H9 (cell line): ENCODE measurements at regions not wholly inside any gene's neighbourhood (a gene's known extent, or its start where the extent isn't known, plus 50 kb on each side); places are given as distances from the start of the nearest gene placed in this dataset.

Experiments
- DNase-seq: peaks from one replicate; pipeline ENCODE4 v3.0.0-alpha.2; 2017
- H2AFZ ChIP-seq: one replicate; pipeline ENCODE4 v1.6.1; 2013; ENCODE audit warnings: mild to moderate bottlenecking, low read length, control low read depth, moderate library complexity
- H2AK5ac ChIP-seq: 2 replicates; pipeline ENCODE4 v1.6.1; 2013; ENCODE audit warnings: low read length, control low read depth, mixed read lengths; ENCODE audit not compliant: insufficient read length
- H2BK120ac ChIP-seq: one replicate; pipeline ENCODE4 v1.6.1; 2013; ENCODE audit warnings: low read depth, mild to moderate bottlenecking, low read length, control low read depth, inconsistent platforms; ENCODE audit not compliant: poor library complexity, severe bottlenecking
- H2BK12ac ChIP-seq: 2 replicates; pipeline ENCODE4 v1.6.1; 2013; ENCODE audit warnings: low read length, control low read depth, mixed read lengths, low read depth; ENCODE audit not compliant: insufficient read length
- H2BK15ac ChIP-seq: 2 replicates; pipeline ENCODE4 v1.6.1; 2013; ENCODE audit warnings: low read depth, low read length, control low read depth
- H2BK20ac ChIP-seq: one replicate; pipeline ENCODE4 v1.6.1; 2013; ENCODE audit warnings: low read depth, mild to moderate bottlenecking, low read length, control low read depth, inconsistent platforms; ENCODE audit not compliant: poor library complexity, severe bottlenecking
- H2BK5ac ChIP-seq: 2 replicates; pipeline ENCODE4 v1.6.1; 2013; ENCODE audit warnings: low read length, control low read depth, mixed read lengths; ENCODE audit not compliant: insufficient read length
- H3K14ac ChIP-seq: 2 replicates; pipeline ENCODE4 v1.6.1; 2013; ENCODE audit warnings: low read length, control low read depth; ENCODE audit not compliant: insufficient read depth
- H3K18ac ChIP-seq: 2 replicates; pipeline ENCODE4 v1.6.1; 2013; ENCODE audit warnings: low read depth, mild to moderate bottlenecking, mixed read lengths, low read length, control low read depth; ENCODE audit not compliant: insufficient read length
- H3K23ac ChIP-seq: 2 replicates; pipeline ENCODE4 v1.6.1; 2013; ENCODE audit warnings: low read length, control low read depth, mixed read lengths, low read depth; ENCODE audit not compliant: insufficient read length
- H3K23me2 ChIP-seq: 2 replicates; pipeline ENCODE4 v1.6.1; 2013; ENCODE audit warnings: low read depth, mild to moderate bottlenecking, mixed read lengths, low read length, control low read depth; ENCODE audit not compliant: insufficient read length, poor library complexity, severe bottlenecking
- H3K27ac ChIP-seq: 2 replicates; pipeline ENCODE4 v1.5.1; 2013; ENCODE audit warnings: low read length, control low read depth, mixed read lengths, low read depth; ENCODE audit not compliant: insufficient read length
- H3K27me3 ChIP-seq: 2 replicates; pipeline ENCODE4 v1.6.1; 2013; ENCODE audit warnings: low read length, control low read depth, inconsistent platforms; ENCODE audit not compliant: insufficient read depth
- H3K4ac ChIP-seq: 2 replicates; pipeline ENCODE4 v1.6.1; 2013; ENCODE audit warnings: low read depth, mild to moderate bottlenecking, control low read depth, inconsistent platforms, low read length, moderate library complexity
- H3K4me1 ChIP-seq: 2 replicates; pipeline ENCODE4 v1.6.1; 2013; ENCODE audit warnings: low read length, control low read depth, inconsistent platforms; ENCODE audit not compliant: insufficient read depth
- H3K4me2 ChIP-seq: 2 replicates; pipeline ENCODE4 v1.6.1; 2013; ENCODE audit warnings: low read length, control low read depth, mixed read lengths; ENCODE audit not compliant: insufficient read length, insufficient read depth
- H3K56ac ChIP-seq: 2 replicates; pipeline ENCODE4 v1.6.1; 2013; ENCODE audit warnings: low read depth, mild to moderate bottlenecking, mixed read lengths, low read length, control low read depth; ENCODE audit not compliant: insufficient read length
- H3K79me1 ChIP-seq: 2 replicates; pipeline ENCODE4 v1.6.1; 2013; ENCODE audit warnings: low read depth, mild to moderate bottlenecking, moderate library complexity, low read length, control low read depth, inconsistent platforms; ENCODE audit not compliant: insufficient read depth, poor library complexity, severe bottlenecking
- H3K79me2 ChIP-seq: 2 replicates; pipeline ENCODE4 v1.6.1; 2013; ENCODE audit warnings: low read length, control low read depth, inconsistent platforms; ENCODE audit not compliant: insufficient read depth
- H3K9ac ChIP-seq: 2 replicates; pipeline ENCODE4 v1.6.1; 2013; ENCODE audit warnings: low read length, control low read depth, mixed read lengths; ENCODE audit not compliant: insufficient read length; ENCODE audit errors: extremely low read depth
- H3K9me3 ChIP-seq: one replicate; pipeline ENCODE4 v1.6.1; 2013; ENCODE audit warnings: low read depth, low read length, inconsistent platforms; ENCODE audit not compliant: control insufficient read depth
- H3T11ph ChIP-seq: one replicate; pipeline ENCODE4 v1.6.1; 2013; ENCODE audit warnings: mild to moderate bottlenecking, low read length, control low read depth, inconsistent platforms
- H4K20me1 ChIP-seq: one replicate; pipeline ENCODE4 v1.6.1; 2013; ENCODE audit not compliant: control insufficient read depth, insufficient read length, insufficient read depth
- H4K5ac ChIP-seq: 2 replicates; pipeline ENCODE4 v1.6.1; 2013; ENCODE audit warnings: low read depth, mild to moderate bottlenecking, mixed read lengths, low read length, control low read depth; ENCODE audit not compliant: insufficient read length
- H4K8ac ChIP-seq: replicated peaks from 2 replicates; pipeline ENCODE4 v1.6.1; 2013; ENCODE audit warnings: low read length, control low read depth, mixed read lengths, low read depth; ENCODE audit not compliant: insufficient read length
- H4K91ac ChIP-seq: 2 replicates; pipeline ENCODE4 v1.6.1; 2013; ENCODE audit warnings: low read depth, mild to moderate bottlenecking, moderate library complexity, mixed read lengths, low read length, control low read depth; ENCODE audit not compliant: insufficient read length
- H3K27ac Mint-ChIP-seq, 3 experiments: 2 replicates in 2 of 3; 3 replicates in 1 of 3; pipeline ENCODE4 v1.8.0; 2020 to 2021; ENCODE audit warnings: mixed read lengths in 3 of 3, mild to moderate bottlenecking in 1 of 3, moderate library complexity in 1 of 3
- H3K27me3 Mint-ChIP-seq: 2 replicates; pipeline ENCODE4 v1.8.0; 2021; ENCODE audit warnings: low read depth, mild to moderate bottlenecking, moderate library complexity, mixed read lengths
- H3K36me3 Mint-ChIP-seq, 3 experiments: 2 replicates in 2 of 3; 3 replicates in 1 of 3; pipeline ENCODE4 v1.8.0; 2020 to 2021; ENCODE audit warnings: low read depth in 3 of 3, mixed read lengths in 3 of 3; ENCODE audit not compliant: insufficient read depth in 1 of 3
- H3K4me1 Mint-ChIP-seq, 2 experiments: 2 replicates each; pipeline ENCODE4 v1.8.0; 2020; ENCODE audit warnings: mixed read lengths in 2 of 2
- H3K4me3 Mint-ChIP-seq, 2 experiments: 2 replicates in 1 of 2; 3 replicates in 1 of 2; pipeline ENCODE4 v1.8.0; 2020 to 2021; ENCODE audit warnings: mild to moderate bottlenecking in 2 of 2, mixed read lengths in 2 of 2, moderate library complexity in 1 of 2
- H3K9me3 Mint-ChIP-seq, 2 experiments: 2 replicates in 1 of 2; 3 replicates in 1 of 2; pipeline ENCODE4 v1.8.0; 2020; ENCODE audit warnings: mild to moderate bottlenecking in 2 of 2, mixed read lengths in 2 of 2, moderate library complexity in 1 of 2
- WGBS: extraction: QIAGEN DNeasy Blood & Tissue Kit; methylation state at CpG from one replicate; pipeline ENCODE4 v1.1.7; 2013; ENCODE audit warnings: missing lambda C conversion rate, low lambda C conversion rate, mixed read lengths; ENCODE audit not compliant: insufficient read length; ENCODE audit errors: extremely low coverage; 5-methylcytosine and 5-hydroxymethylcytosine counted together
- TF ChIP-seq, protein P1 (sequence below): fragments of 200-600 bp; sonication (generic); conservative IDR thresholded peaks from 3 replicates; pipeline ENCODE4 v1.8.0; 2021; ENCODE audit warnings: antibody characterized with exemption, mild to moderate bottlenecking

DNA sequence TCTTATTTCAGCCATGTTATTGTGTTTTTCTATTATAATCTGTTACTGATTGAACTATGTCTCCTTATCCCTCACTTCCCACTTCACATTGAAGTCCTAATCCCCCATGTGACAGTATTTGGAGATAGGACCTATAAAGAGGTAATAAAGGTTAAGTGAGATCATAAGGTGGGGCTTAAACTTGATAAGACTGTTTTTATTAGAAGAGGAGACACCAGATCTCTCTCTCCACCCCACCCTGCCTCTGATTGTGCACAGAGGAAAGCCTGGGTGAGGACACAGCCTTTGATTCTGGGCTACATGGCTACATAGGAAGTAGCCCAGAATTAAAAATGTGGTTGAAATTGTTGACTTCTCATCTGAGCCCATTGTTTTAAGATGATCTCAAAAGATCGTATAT is 414.7 kb downstream of the SLC16A7 start:
- Mint-ChIP-seq H3K9me3 (peaks cover 2 to 3% of the 10 kb centered on the region in 2 experiments; a peak in 1 of 5 replicates), H3K4me1 (no peaks in the 10 kb centered on the region), H3K4me3 (no peak overlapping the region), H3K27me3 (no peaks in the 10 kb centered on the region), H3K36me3 (no peaks in the 10 kb centered on the region), H3K27ac (no peak overlapping the region)
- no peaks in the 10 kb centered on the region for H4K20me1 ChIP-seq
- H2BK120ac ChIP-seq = no peak overlapping the region
- no peak overlapping the region for H4K8ac ChIP-seq
- H3K27me3 ChIP-seq = no peaks in the 10 kb centered on the region
- no peak overlapping the region for H3K9ac ChIP-seq
- no peak overlapping the region for H3T11ph ChIP-seq
- H3K79me1 ChIP-seq = no peaks in the 10 kb centered on the region
- no peak overlapping the region for H4K91ac ChIP-seq
- no peaks in the 10 kb centered on the region for H3K23me2 ChIP-seq
- no peak overlapping the region for H3K14ac ChIP-seq
- H2BK20ac ChIP-seq = no peak overlapping the region
- H3K4ac ChIP-seq = no peak overlapping the region
- H3K56ac ChIP-seq = no peak overlapping the region
- H3K4me1 ChIP-seq = no peaks in the 10 kb centered on the region
- no peak overlapping the region for H2BK5ac ChIP-seq
- no CpG with 5 or more reads among the region's 1 CpG for WGBS
- DNase-seq = no peak
- no peak overlapping the region for H2AFZ ChIP-seq
- H3K18ac ChIP-seq = no peak overlapping the region
- H3K23ac ChIP-seq = no peak overlapping the region
- no peak overlapping the region for H4K5ac ChIP-seq
- TF ChIP-seq, protein P1, sequence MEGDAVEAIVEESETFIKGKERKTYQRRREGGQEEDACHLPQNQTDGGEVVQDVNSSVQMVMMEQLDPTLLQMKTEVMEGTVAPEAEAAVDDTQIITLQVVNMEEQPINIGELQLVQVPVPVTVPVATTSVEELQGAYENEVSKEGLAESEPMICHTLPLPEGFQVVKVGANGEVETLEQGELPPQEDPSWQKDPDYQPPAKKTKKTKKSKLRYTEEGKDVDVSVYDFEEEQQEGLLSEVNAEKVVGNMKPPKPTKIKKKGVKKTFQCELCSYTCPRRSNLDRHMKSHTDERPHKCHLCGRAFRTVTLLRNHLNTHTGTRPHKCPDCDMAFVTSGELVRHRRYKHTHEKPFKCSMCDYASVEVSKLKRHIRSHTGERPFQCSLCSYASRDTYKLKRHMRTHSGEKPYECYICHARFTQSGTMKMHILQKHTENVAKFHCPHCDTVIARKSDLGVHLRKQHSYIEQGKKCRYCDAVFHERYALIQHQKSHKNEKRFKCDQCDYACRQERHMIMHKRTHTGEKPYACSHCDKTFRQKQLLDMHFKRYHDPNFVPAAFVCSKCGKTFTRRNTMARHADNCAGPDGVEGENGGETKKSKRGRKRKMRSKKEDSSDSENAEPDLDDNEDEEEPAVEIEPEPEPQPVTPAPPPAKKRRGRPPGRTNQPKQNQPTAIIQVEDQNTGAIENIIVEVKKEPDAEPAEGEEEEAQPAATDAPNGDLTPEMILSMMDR = no peak
- H2BK15ac ChIP-seq = no peak overlapping the region
- H3K4me2 ChIP-seq = no peak overlapping the region
- H3K27ac ChIP-seq = no peak overlapping the region
- no peaks in the 10 kb centered on the region for H3K9me3 ChIP-seq
- no peak overlapping the region for H2AK5ac ChIP-seq
- H3K79me2 ChIP-seq = no peaks in the 10 kb centered on the region
- no peak overlapping the region for H2BK12ac ChIP-seq
